K562 (cell line): ENCODE measurements at regions not wholly inside any gene's neighbourhood (a gene's known extent, or its start where the extent isn't known, plus 50 kb on each side); places are given as distances from the start of the nearest gene placed in this dataset.
A peak's percentile ranks its signal among the peaks of the same experiment; 100 is the strongest.

Experiments used
- ATF7 ChIP-seq: fragments of 450-650 bp; IDR thresholded peaks from 2 replicates; pipeline ENCODE4 v1.7.1; 2014; ENCODE audit warnings: mild to moderate bottlenecking, moderate library complexity
- BMI1 ChIP-seq: fragments of 150-350 bp; IDR thresholded peaks from 2 replicates; pipeline ENCODE4 v1.6.1; 2014; ENCODE audit warnings: low read length
- CCNT2 ChIP-seq: IDR thresholded peaks from 2 replicates; pipeline ENCODE4 v1.6.1; 2011; ENCODE audit warnings: borderline replicate concordance, low read depth, mild to moderate bottlenecking, moderate library complexity, mixed read lengths, low read length; ENCODE audit not compliant: insufficient read length; ENCODE audit errors: extremely low read depth
- DDX20 ChIP-seq: fragments of 450-650 bp; IDR thresholded peaks from 2 replicates; pipeline ENCODE4 v1.6.1; 2016; ENCODE audit warnings: missing genetic modification characterization, low read depth, mild to moderate bottlenecking, missing compliant biosample characterization, moderate library complexity
- E2F5 ChIP-seq: sonication (generic); formaldehyde crosslinking; IDR thresholded peaks from 2 replicates; pipeline ENCODE4 v1.8.0; 2022; ENCODE audit warnings: mild to moderate bottlenecking, missing genetic modification reagents
- GABPB2 ChIP-seq: fragments of 250-450 bp; sonication (Bioruptor Pico); conservative IDR thresholded peaks from 2 replicates; pipeline ENCODE4 v1.5.1; 2021; ENCODE audit warnings: mild to moderate bottlenecking
- HMG20A ChIP-seq: fragments of 450-650 bp; formaldehyde crosslinking; conservative IDR thresholded peaks from 2 replicates; pipeline ENCODE4 v1.4.0; 2020; ENCODE audit warnings: mild to moderate bottlenecking, mixed read lengths
- NCOR1 ChIP-seq: fragments of 450-650 bp; IDR thresholded peaks from 2 replicates; pipeline ENCODE4 v1.6.1; 2016; ENCODE audit warnings: mild to moderate bottlenecking, moderate library complexity
- NR0B1 ChIP-seq: fragments of 450-650 bp; IDR thresholded peaks from one replicate; pipeline ENCODE4 v1.6.1; 2018; ENCODE audit warnings: mild to moderate bottlenecking, moderate library complexity; ENCODE audit not compliant: partially characterized antibody
- NR2F6 ChIP-seq: fragments of 450-650 bp; formaldehyde crosslinking; IDR thresholded peaks from 2 replicates; pipeline ENCODE4 v1.4.0; 2020; ENCODE audit warnings: mild to moderate bottlenecking
- NR3C1 ChIP-seq: sonication (generic); formaldehyde crosslinking; IDR thresholded peaks from 2 replicates; pipeline ENCODE4 v1.8.1; 2022; ENCODE audit warnings: missing genetic modification reagents
- RFX1 ChIP-seq: fragments of 450-650 bp; IDR thresholded peaks from 2 replicates; pipeline ENCODE4 v1.6.1; 2016; ENCODE audit warnings: mild to moderate bottlenecking, moderate library complexity
- SMARCA4 ChIP-seq: fragments of 450-650 bp; IDR thresholded peaks from 2 replicates; pipeline ENCODE4 v1.6.1; 2016
- SMARCB1 ChIP-seq: IDR thresholded peaks from 2 replicates; pipeline ENCODE4 v1.6.1; 2011; ENCODE audit warnings: improper control_type of control experiment, low read depth; ENCODE audit not compliant: insufficient read length
- XRCC5 ChIP-seq: fragments of 200-400 bp; formaldehyde crosslinking; IDR thresholded peaks from 2 replicates; pipeline ENCODE4 v1.6.1; 2017; ENCODE audit warnings: low read depth, mild to moderate bottlenecking, low read length
- ZBTB2 ChIP-seq: fragments of 450-650 bp; IDR thresholded peaks from 2 replicates; pipeline ENCODE4 v1.6.1; 2016; ENCODE audit warnings: antibody characterized with exemption
- ZNF197 ChIP-seq: fragments of 200-800 bp; sonication (Bioruptor generic); IDR thresholded peaks from 2 replicates; pipeline ENCODE4 v1.6.1; 2016; ENCODE audit warnings: low read depth, missing genetic modification characterization, missing compliant biosample characterization
- ZNF24 ChIP-seq: fragments of 450-650 bp; IDR thresholded peaks from 2 replicates; pipeline ENCODE4 v1.6.1; 2016
- ZNF347 ChIP-seq: fragments of 450-650 bp; formaldehyde crosslinking; IDR thresholded peaks from 2 replicates; pipeline ENCODE4 v1.4.0; 2020; ENCODE audit warnings: low read depth, mild to moderate bottlenecking, moderate library complexity
- ZNF436 ChIP-seq: fragments of 250-450, 450-650 bp; sonication (Bioruptor Pico); formaldehyde crosslinking; IDR thresholded peaks from 2 replicates; pipeline ENCODE4 v1.7.0; 2020; ENCODE audit warnings: mild to moderate bottlenecking
- ZNF511 ChIP-seq: sonication (generic); formaldehyde crosslinking; IDR thresholded peaks from 2 replicates; pipeline ENCODE4 v1.8.0; 2022; ENCODE audit warnings: mild to moderate bottlenecking, missing genetic modification reagents
- ZNF551 ChIP-seq: fragments of 250-450 bp; sonication (Bioruptor Pico); IDR thresholded peaks from 2 replicates; pipeline ENCODE4 v1.5.0; 2021; ENCODE audit warnings: mild to moderate bottlenecking, moderate library complexity
- ZNF639 ChIP-seq, 2 experiments: fragments of 200-800 bp in 1 of 2; sonication (Bioruptor generic) in 1 of 2; sonication (generic) in 1 of 2; formaldehyde crosslinking in 1 of 2; IDR thresholded peaks in 1 of 2; conservative IDR thresholded peaks in 1 of 2; 2 replicates each; pipeline versions ENCODE4 v1.5.0 to v1.6.1; 2016 to 2020; ENCODE audit warnings: missing compliant biosample characterization in 1 of 2, missing genetic modification characterization in 1 of 2, missing genetic modification reagents in 1 of 2
- ZNF766 ChIP-seq: fragments of 200-800 bp; sonication (Bioruptor generic); conservative IDR thresholded peaks from 2 replicates; pipeline ENCODE4 v1.6.1; 2016; ENCODE audit warnings: missing genetic modification characterization, missing compliant biosample characterization

- TF ChIP-seq ATF7 (no peak; the same call in 1 of the 2 replicates), XRCC5 (no peak), ZNF347 (no peak), RFX1 (no peak), ZNF766 (no peak; the same call in 1 of the 2 replicates), HMG20A (no peak), ZBTB2 (no peak), NCOR1 (no peak), ZNF436 (CRISPR knock-in tag) (no peak), E2F5 (CRISPR knock-in tag) (no peak), ZNF511 (CRISPR knock-in tag) (peak; percentile 38; the same call in 1 of the 2 replicates), NR3C1 (no peak), NR0B1 (no peak), ZNF24 (peak; percentile 95), SMARCB1 (no peak), GABPB2 (CRISPR knock-in tag) (no peak), ZNF639 (CRISPR knock-in tag; conservative IDR thresholded peaks at IDR 0.05 in 1 of 2, IDR thresholded peaks at IDR 0.05 in 1 of 2) (no peak), SMARCA4 (no peak; the same call in none of the 2 replicates), DDX20 (no peak), BMI1 (no peak), NR2F6 (CRISPR knock-in tag) (no peak), ZNF551 (CRISPR knock-in tag) (no peak), CCNT2 (no peak), ZNF197 (no peak)
These were observed 113.7 kb downstream of the TRIM27 start (continued) for GRCh38 chr6:28809947-28810658.
